ENCODE measurements at regions not wholly inside any gene's neighbourhood (a gene's known extent, or its start where the extent isn't known, plus 50 kb on each side); places are given as distances from the start of the nearest gene placed in this dataset.

DNA sequence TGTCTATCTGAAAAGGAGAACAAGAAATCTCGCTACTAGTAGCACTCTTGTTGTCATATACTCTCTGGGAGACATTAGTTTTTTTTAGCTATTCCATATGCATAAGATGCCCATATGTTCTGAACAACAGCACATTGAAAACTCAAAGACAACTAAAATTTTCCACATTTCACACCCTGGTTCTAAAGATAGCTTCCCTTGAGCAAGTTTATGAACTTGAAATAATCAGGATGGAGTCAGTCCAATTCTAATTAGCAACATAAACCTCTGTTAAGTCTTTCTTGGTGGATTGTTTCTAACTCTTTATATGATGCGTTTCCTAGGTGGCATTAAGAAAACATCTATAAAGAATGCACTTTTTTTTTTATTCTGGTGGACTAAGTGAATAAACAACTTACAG lies 1095.3 kb downstream of the GRM8 start:
- Histone ChIP-seq H3K36me3 (ENCODE audit: low read length) (no peaks in the 10 kb centered on the region; the same call in 1 of the 2 replicates), H3K27ac (ENCODE audit: low read depth, low read length) (no peak overlapping the region), H3F3A (ENCODE audit: insufficient read depth) (no peaks in the 10 kb centered on the region), H3K9me3 (ENCODE audit: insufficient read depth, low read length) (no peaks in the 10 kb centered on the region; the same call in 1 of the 2 replicates), H3K9me2 (replicated peaks; ENCODE audit: insufficient read depth, low read length) (no peaks in the 10 kb centered on the region), H3K79me2 (ENCODE audit: insufficient read depth, low read length) (no peaks in the 10 kb centered on the region), H3K4me3 (ENCODE audit: insufficient read depth, low read length, poor library complexity, severe bottlenecking) (no peak overlapping the region), H4K20me1 (ENCODE audit: low read depth, low read length) (no peaks in the 10 kb centered on the region), H2AFZ (ENCODE audit: low read depth, low read length, severe bottlenecking) (peak overlapping the region; percentile 13), H3K27me3 (ENCODE audit: low read length) (no peaks in the 10 kb centered on the region), H3K4me2 (ENCODE audit: low read depth, low read length, poor library complexity, severe bottlenecking) (no peak overlapping the region), H3K9ac (ENCODE audit: low read length) (no peak overlapping the region)
- no peak for TF ChIP-seq EZH2phosphoT487 (conservative IDR thresholded peaks at IDR 0.05; ENCODE audit: low read length)
- TF ChIP-seq, protein P1, sequence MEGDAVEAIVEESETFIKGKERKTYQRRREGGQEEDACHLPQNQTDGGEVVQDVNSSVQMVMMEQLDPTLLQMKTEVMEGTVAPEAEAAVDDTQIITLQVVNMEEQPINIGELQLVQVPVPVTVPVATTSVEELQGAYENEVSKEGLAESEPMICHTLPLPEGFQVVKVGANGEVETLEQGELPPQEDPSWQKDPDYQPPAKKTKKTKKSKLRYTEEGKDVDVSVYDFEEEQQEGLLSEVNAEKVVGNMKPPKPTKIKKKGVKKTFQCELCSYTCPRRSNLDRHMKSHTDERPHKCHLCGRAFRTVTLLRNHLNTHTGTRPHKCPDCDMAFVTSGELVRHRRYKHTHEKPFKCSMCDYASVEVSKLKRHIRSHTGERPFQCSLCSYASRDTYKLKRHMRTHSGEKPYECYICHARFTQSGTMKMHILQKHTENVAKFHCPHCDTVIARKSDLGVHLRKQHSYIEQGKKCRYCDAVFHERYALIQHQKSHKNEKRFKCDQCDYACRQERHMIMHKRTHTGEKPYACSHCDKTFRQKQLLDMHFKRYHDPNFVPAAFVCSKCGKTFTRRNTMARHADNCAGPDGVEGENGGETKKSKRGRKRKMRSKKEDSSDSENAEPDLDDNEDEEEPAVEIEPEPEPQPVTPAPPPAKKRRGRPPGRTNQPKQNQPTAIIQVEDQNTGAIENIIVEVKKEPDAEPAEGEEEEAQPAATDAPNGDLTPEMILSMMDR (IDR thresholded peaks at IDR 0.05; ENCODE audit: insufficient read depth, low read length, poor library complexity, severe bottlenecking): no peak

DNA sequence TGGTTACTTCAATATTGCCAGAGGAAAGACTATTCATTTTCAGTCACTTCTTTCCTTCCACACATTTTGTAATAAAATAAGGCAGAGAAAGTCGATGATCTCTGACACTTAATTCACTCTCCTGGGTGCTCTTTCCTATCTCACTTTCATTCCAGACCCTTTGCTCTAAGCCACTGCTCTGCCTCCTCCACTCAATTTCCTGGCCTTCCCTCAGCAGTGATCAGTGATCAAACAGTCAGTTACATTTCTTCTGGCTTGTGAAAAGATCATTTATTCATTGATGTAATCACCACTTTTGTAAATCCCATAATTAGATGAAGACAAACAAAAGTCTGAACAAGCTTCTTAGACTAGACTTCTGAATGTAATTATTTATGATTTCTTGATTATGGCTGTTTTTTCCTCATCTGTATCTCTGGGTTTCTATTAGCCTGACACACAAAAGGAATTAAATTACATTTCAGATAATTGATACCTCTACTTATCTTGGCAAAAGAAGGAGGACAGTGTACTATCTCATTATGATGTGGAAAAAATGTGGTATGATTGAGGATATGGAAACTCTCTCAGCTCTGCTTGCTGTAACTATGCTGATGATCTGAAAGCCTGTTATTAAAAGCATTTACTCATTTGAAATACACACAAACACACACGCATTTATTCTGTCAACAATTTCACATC lies 1102.3 kb downstream of the GRM8 start:
- Histone ChIP-seq H3K9me2 (replicated peaks; ENCODE audit: insufficient read depth, low read length) (no peaks in the 10 kb centered on the region), H3K36me3 (ENCODE audit: low read length) (no peaks in the 10 kb centered on the region), H3K4me2 (ENCODE audit: low read depth, low read length, poor library complexity, severe bottlenecking) (no peak overlapping the region), H3K9me3 (ENCODE audit: insufficient read depth, low read length) (no peaks in the 10 kb centered on the region), H3K9ac (ENCODE audit: low read length) (no peak overlapping the region), H4K20me1 (ENCODE audit: low read depth, low read length) (no peaks in the 10 kb centered on the region), H2AFZ (ENCODE audit: low read depth, low read length, severe bottlenecking) (no peak overlapping the region), H3F3A (ENCODE audit: insufficient read depth) (no peaks in the 10 kb centered on the region), H3K27ac (ENCODE audit: low read depth, low read length) (no peak overlapping the region), H3K79me2 (ENCODE audit: insufficient read depth, low read length) (no peaks in the 10 kb centered on the region), H3K4me3 (ENCODE audit: insufficient read depth, low read length, poor library complexity, severe bottlenecking) (no peak overlapping the region), H3K27me3 (ENCODE audit: low read length) (no peaks in the 10 kb centered on the region)
- TF ChIP-seq, protein P1 (IDR thresholded peaks at IDR 0.05; ENCODE audit: insufficient read depth, low read length, poor library complexity, severe bottlenecking): no peak
- no peak for TF ChIP-seq EZH2phosphoT487 (conservative IDR thresholded peaks at IDR 0.05; ENCODE audit: low read length)

DNA sequence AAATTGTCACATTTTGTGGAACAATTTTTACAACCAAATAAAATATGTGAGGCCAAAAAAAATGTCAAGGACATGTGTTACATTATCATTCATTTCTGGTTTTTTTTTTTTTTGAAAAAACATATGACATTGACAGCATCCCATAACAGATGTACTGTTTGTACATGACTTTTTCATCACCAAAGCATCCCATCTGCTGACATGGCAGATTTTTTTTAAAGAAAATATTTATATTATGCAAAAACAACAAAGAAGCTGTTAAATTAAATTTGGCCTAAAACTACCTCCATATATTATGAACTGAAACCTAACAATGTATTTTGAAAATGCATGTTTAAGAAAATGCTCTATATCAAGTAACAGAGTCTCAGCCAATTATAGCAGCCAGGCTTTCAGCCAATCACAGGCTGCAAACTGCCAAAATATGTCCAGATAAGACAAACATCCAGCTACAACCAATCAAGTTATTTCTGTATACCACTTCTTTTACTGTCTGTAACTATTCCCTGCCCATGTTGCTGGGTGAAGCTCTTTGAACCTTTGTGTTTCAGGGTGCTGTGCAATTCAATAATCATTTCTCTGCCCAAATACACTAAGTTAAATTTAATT lies 1111.8 kb downstream of the GRM8 start:
- Histone ChIP-seq H3K79me2 (ENCODE audit: insufficient read depth, low read length) (no peaks in the 10 kb centered on the region), H3K9ac (ENCODE audit: low read length) (no peak overlapping the region), H3K9me3 (ENCODE audit: insufficient read depth, low read length) (no peaks in the 10 kb centered on the region), H3K27me3 (ENCODE audit: low read length) (no peaks in the 10 kb centered on the region), H2AFZ (ENCODE audit: low read depth, low read length, severe bottlenecking) (no peak overlapping the region), H3K4me3 (ENCODE audit: insufficient read depth, low read length, poor library complexity, severe bottlenecking) (no peak overlapping the region), H3K36me3 (ENCODE audit: low read length) (no peaks in the 10 kb centered on the region), H3K9me2 (replicated peaks; ENCODE audit: insufficient read depth, low read length) (no peaks in the 10 kb centered on the region), H4K20me1 (ENCODE audit: low read depth, low read length) (no peaks in the 10 kb centered on the region), H3F3A (ENCODE audit: insufficient read depth) (no peaks in the 10 kb centered on the region), H3K27ac (ENCODE audit: low read depth, low read length) (no peak overlapping the region), H3K4me2 (ENCODE audit: low read depth, low read length, poor library complexity, severe bottlenecking) (no peak overlapping the region)
- no peak for TF ChIP-seq EZH2phosphoT487 (conservative IDR thresholded peaks at IDR 0.05; ENCODE audit: low read length)
- TF ChIP-seq, protein P1 (IDR thresholded peaks at IDR 0.05; ENCODE audit: insufficient read depth, low read length, poor library complexity, severe bottlenecking): no peak
